Lower leg skin (tissue), 4 donors: ENCODE measurements at regions not wholly inside any gene's neighbourhood (a gene's known extent, or its start where the extent isn't known, plus 50 kb on each side); places are given as distances from the start of the nearest gene placed in this dataset.

ENCODE experiments used
- DNase-seq, 2 donors: peaks; one replicate each; pipeline ENCODE4 v3.0.0-alpha.2; 2019; ENCODE audit warnings: low spot score in 2 of 2
- H3K4me3 ChIP-seq: fragments of 200-600 bp; sonication (generic); 2 replicates; pipeline ENCODE4 v1.5.1; 2017; ENCODE audit warnings: mild to moderate bottlenecking, low read depth; ENCODE audit not compliant: poor library complexity, severe bottlenecking
- CTCF ChIP-seq, 3 donors: fragments of 450-650 bp; IDR thresholded peaks; one replicate each; pipeline ENCODE4 v1.5.1; 2016; ENCODE audit warnings: antibody characterized with exemption in 3 of 3, mild to moderate bottlenecking in 3 of 3, moderate library complexity in 2 of 3
- POLR2A ChIP-seq, 2 donors: fragments of 450-650 bp; IDR thresholded peaks; one replicate each; pipeline ENCODE4 v1.6.1; 2016 to 2017; ENCODE audit warnings: antibody characterized with exemption in 2 of 2, mild to moderate bottlenecking in 1 of 2, moderate library complexity in 1 of 2
- WGBS, 2 donors: methylation state at CpG; one replicate each; pipeline ENCODE4 v1.1.5; 2018; 5-methylcytosine and 5-hydroxymethylcytosine counted together
- intact Hi-C: fragments of 100-400 bp; cut with DNase I; formaldehyde crosslinking; loops from one replicate; pipeline ENCODE4 v1.15.0; 2023; ENCODE audit warnings: low total_unique reads

- TF ChIP-seq CTCF (IDR thresholded peaks at IDR 0.05) (no peak), POLR2A (IDR thresholded peaks at IDR 0.05) (no peak)
- intact Hi-C loops = no loop called here
- no peak for DNase-seq
- 67 to 78% methylated on average over 5 of the region's 5 CpGs for WGBS, 2 donors
- H3K4me3 ChIP-seq = no peak overlapping the region
These were observed 510.6 kb downstream of the SOX11 start for GRCh38 chr2:6202756-6203155.

- 85 to 93% methylated on average over 5 of the region's 5 CpGs for WGBS, 2 donors
- DNase-seq = no peak
- TF ChIP-seq POLR2A (IDR thresholded peaks at IDR 0.05) = no peak
- no peak for TF ChIP-seq CTCF (IDR thresholded peaks at IDR 0.05)
- no peak overlapping the region for H3K4me3 ChIP-seq
- intact Hi-C loops = no loop called here
These were observed 511.2 kb downstream of the SOX11 start for GRCh38 chr2:6203291-6203959.

GRCh38 chr2:6206882-6207281 lies 514.7 kb downstream of the SOX11 start:
- DNase-seq = no peak
- 40 to 49% methylated on average over 8 of the region's 8 CpGs for WGBS, 2 donors
- no peak overlapping the region for H3K4me3 ChIP-seq
- TF ChIP-seq POLR2A (IDR thresholded peaks at IDR 0.05) (no peak), CTCF (IDR thresholded peaks at IDR 0.05) (no peak)
- intact Hi-C loops = no loop called here

GRCh38 chr2:6211236-6211635 lies 519.1 kb downstream of the SOX11 start:
- 61% methylated on average over 1 of the region's 1 CpG for WGBS, 2 donors
- no peak for DNase-seq
- TF ChIP-seq POLR2A (IDR thresholded peaks at IDR 0.05) (no peak), CTCF (IDR thresholded peaks at IDR 0.05) (no peak)
- H3K4me3 ChIP-seq = no peak overlapping the region
- intact Hi-C loops = no loop called here

GRCh38 chr2:6212491-6212890 lies 520.3 kb downstream of the SOX11 start:
- no peak for TF ChIP-seq POLR2A (IDR thresholded peaks at IDR 0.05)
- no peak for DNase-seq
- WGBS, 2 donors = 37 to 47% methylated on average over 6 of the region's 6 CpGs
- H3K4me3 ChIP-seq = no peak overlapping the region
- intact Hi-C loops = no loop called here

- H3K4me3 ChIP-seq = no peak overlapping the region
- WGBS, 2 donors = 77 to 82% methylated on average over 20 of the region's 20 CpGs
- no peak for DNase-seq
- TF ChIP-seq CTCF (IDR thresholded peaks at IDR 0.05) (no peak), POLR2A (IDR thresholded peaks at IDR 0.05) (no peak)
- intact Hi-C loops = no loop called here
These were observed 521.0 kb downstream of the SOX11 start for GRCh38 chr2:6213056-6213780.
